Kidney (tissue), 13 donors: ENCODE measurements at regions not wholly inside any gene's neighbourhood (a gene's known extent, or its start where the extent isn't known, plus 50 kb on each side); places are given as distances from the start of the nearest gene placed in this dataset.

Experiments
- DNase-seq, 5 donors: peaks; one replicate each; pipeline ENCODE4 v3.0.0-alpha.2; 2013 to 2020
- FAIRE-seq: peaks from 2 replicates; lab custom pipeline; 2012; peaks lifted over from hg19 to GRCh38; lab: Jason Lieb, UNC
- H3K27ac ChIP-seq, 2 donors: one replicate each; pipeline ENCODE4 v1.7.0; 2013; ENCODE audit warnings: low read depth in 2 of 2, low read length in 2 of 2, inconsistent platforms in 1 of 2
- H3K27me3 ChIP-seq: one replicate; pipeline ENCODE4 v1.7.1; 2013; ENCODE audit warnings: low read length, inconsistent platforms; ENCODE audit not compliant: control insufficient read depth, insufficient read depth
- H3K36me3 ChIP-seq, 3 donors: one replicate each; pipeline versions ENCODE4 v1.7.0 to v1.7.1; 2013; ENCODE audit warnings: low read length in 3 of 3, control low read depth in 1 of 3, inconsistent platforms in 1 of 3; ENCODE audit not compliant: insufficient read depth in 3 of 3, control insufficient read depth in 2 of 3
- H3K4me1 ChIP-seq, 3 donors: one replicate each; pipeline versions ENCODE4 v1.7.0 to v1.7.1; 2013; ENCODE audit warnings: low read length in 3 of 3, inconsistent platforms in 1 of 3, low read depth in 1 of 3; ENCODE audit not compliant: control insufficient read depth in 2 of 3, insufficient read depth in 2 of 3
- H3K4me3 ChIP-seq, 3 donors: one replicate each; pipeline versions ENCODE4 v1.7.0 to v1.8.1; 2013; ENCODE audit warnings: low read length in 3 of 3, control low read depth in 1 of 3, inconsistent platforms in 1 of 3
- H3K9ac ChIP-seq, 3 donors: one replicate each; pipeline versions ENCODE4 v1.7.0 to v1.7.1; 2013; ENCODE audit warnings: low read length in 3 of 3, control low read depth in 1 of 3, inconsistent platforms in 1 of 3
- H3K9me3 ChIP-seq, 3 donors: one replicate each; pipeline versions ENCODE4 v1.7.0 to v1.7.1; 2013; ENCODE audit warnings: low read length in 3 of 3, control low read depth in 1 of 3, inconsistent platforms in 1 of 3; ENCODE audit not compliant: control insufficient read depth in 2 of 3, insufficient read depth in 1 of 3
- intact Hi-C: fragments of 100-400 bp; cut with DNase I; formaldehyde crosslinking; loops from one replicate; pipeline ENCODE4 v1.11.1; 2022
- TF ChIP-seq, protein P1 (sequence below): IDR thresholded peaks from 3 replicates; pipeline ENCODE4 v1.5.1; 2012; ENCODE audit warnings: mild to moderate bottlenecking, moderate library complexity, borderline replicate concordance; ENCODE audit not compliant: insufficient read depth; ENCODE audit errors: extremely low read depth
- donor health status: control.
- donor health status: control.
- donor health status: control.
- donor health status: control.
- donor health status: control.
- donor health status: DM: yes; HTN: yes; CAD: no.
- donor health status: Normal renal cell carcinoma (clear cell type).

DNA sequence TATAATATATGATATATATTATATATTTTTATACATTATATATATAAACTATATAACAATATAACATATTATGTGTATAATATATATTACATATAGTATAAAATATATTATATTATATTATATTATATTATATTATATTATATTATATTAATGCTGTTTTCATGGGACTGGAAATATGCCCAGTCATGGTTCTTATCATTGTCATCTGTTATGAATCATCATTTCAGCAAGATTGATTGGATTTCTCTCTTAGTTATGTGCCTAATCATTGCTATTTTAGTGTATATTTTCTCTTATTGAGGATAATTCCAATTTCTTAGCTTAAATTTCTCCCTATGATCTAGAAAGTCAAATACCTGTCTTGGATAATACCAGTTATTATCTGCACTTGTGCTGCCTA is 617.8 kb downstream of the TRIB2 start:
- no peak for FAIRE-seq
- Histone ChIP-seq H3K9me3 (no peaks in the 10 kb centered on the region), H3K9ac (no peak overlapping the region), H3K27me3 (no peaks in the 10 kb centered on the region), H3K4me3 (no peak overlapping the region), H3K27ac (no peak overlapping the region), H3K4me1 (no peaks in the 10 kb centered on the region), H3K36me3 (no peaks in the 10 kb centered on the region)
- intact Hi-C loops, result no loop called here
- no peak for DNase-seq
- TF ChIP-seq, protein P1, sequence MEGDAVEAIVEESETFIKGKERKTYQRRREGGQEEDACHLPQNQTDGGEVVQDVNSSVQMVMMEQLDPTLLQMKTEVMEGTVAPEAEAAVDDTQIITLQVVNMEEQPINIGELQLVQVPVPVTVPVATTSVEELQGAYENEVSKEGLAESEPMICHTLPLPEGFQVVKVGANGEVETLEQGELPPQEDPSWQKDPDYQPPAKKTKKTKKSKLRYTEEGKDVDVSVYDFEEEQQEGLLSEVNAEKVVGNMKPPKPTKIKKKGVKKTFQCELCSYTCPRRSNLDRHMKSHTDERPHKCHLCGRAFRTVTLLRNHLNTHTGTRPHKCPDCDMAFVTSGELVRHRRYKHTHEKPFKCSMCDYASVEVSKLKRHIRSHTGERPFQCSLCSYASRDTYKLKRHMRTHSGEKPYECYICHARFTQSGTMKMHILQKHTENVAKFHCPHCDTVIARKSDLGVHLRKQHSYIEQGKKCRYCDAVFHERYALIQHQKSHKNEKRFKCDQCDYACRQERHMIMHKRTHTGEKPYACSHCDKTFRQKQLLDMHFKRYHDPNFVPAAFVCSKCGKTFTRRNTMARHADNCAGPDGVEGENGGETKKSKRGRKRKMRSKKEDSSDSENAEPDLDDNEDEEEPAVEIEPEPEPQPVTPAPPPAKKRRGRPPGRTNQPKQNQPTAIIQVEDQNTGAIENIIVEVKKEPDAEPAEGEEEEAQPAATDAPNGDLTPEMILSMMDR, result no peak

DNA sequence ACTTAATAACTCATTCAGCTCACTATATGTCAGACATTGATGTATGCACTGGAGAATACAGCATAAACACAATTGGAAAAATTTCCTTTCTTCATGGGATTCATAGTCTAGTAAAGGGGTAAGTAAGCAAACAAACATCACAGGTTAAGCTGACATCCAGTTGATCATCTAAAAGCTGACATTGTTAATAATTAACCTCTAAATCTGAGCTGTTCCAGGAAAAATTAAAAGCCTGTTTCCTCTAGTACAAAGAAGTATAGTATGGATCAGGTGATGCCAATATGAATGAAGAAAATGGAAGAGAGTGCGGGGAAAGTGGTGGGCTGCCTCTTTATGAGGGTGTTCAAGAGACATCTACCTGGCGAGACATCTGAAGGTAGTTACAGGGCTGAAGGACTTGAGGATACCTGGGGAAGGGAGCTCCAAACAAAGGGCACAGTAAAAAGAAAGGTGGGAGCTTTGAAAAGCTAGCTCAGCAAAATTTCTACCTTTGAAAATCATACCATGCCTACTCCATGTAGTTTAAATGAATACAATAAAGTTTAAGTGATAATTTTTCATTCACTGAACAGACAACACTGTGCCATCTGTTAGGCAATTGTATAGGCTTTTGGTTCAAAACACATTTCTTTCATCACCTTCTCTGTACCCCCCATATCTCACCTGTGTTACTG is 619.3 kb downstream of the TRIB2 start:
- DNase-seq, result no peak
- H3K9me3 ChIP-seq, result no peaks in the 10 kb centered on the region
- FAIRE-seq, result no peak
- no peaks in the 10 kb centered on the region for H3K36me3 ChIP-seq
- intact Hi-C loops, result no loop called here
- H3K4me3 ChIP-seq, result no peak overlapping the region
- no peaks in the 10 kb centered on the region for H3K27me3 ChIP-seq
- H3K9ac ChIP-seq, result no peak overlapping the region
- no peaks in the 10 kb centered on the region for H3K4me1 ChIP-seq
- no peak overlapping the region for H3K27ac ChIP-seq
- TF ChIP-seq, protein P1, result no peak

DNA sequence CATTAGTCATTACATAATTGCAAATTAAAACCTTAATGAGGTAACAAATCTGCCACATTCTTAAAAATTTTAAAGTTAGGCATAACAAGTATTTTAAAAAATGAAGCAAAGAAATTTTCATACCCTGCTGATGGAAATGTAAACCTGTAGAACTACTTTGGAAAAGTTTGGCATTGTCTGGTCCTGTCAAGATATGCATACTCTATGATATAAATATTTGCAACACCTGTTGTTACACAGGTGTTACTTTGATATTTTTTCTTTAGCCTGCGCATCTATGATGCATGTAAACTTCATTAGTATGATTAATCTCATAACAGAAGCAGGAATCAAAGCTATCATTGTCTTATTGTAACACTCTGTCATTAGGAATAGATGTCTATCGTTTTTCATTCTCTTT is 634.3 kb downstream of the TRIB2 start:
- Histone ChIP-seq H3K27me3 (no peaks in the 10 kb centered on the region), H3K9ac (no peak overlapping the region), H3K4me3 (no peak overlapping the region), H3K27ac (no peak overlapping the region), H3K4me1 (no peaks in the 10 kb centered on the region), H3K36me3 (no peaks in the 10 kb centered on the region), H3K9me3 (no peaks in the 10 kb centered on the region)
- TF ChIP-seq, protein P1, result no peak
- DNase-seq (no peak), FAIRE-seq (no peak)
- intact Hi-C loops, result no loop called here

DNA sequence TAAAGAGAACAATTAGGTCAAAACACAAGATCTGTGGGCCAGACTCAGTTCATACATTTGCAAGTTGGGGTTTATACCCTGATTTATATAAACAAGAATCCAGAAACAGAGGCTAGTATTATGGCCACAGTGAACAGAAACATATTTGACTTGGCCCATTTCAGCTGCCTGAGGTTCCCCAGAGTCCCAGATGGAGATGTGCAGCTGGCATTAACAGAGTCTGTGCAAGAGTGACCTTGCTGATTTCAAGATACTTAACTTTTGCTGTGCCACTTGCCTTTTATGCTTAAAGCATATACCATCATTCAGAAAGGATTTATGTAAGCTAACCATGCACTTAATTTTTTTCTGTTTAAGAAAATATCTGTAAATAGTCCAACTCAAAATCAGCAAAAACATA is 636.3 kb downstream of the TRIB2 start:
- no peak overlapping the region for H3K27ac ChIP-seq
- FAIRE-seq (no peak), DNase-seq (no peak)
- intact Hi-C loops, result no loop called here
- H3K36me3 ChIP-seq, result no peaks in the 10 kb centered on the region
- no peaks in the 10 kb centered on the region for H3K4me1 ChIP-seq
- TF ChIP-seq, protein P1, result no peak
- H3K9me3 ChIP-seq, result no peaks in the 10 kb centered on the region
- H3K27me3 ChIP-seq, result no peaks in the 10 kb centered on the region
- H3K9ac ChIP-seq, result no peak overlapping the region
- H3K4me3 ChIP-seq, result no peak overlapping the region
